Lung (tissue), 11 donors: ENCODE measurements at regions not wholly inside any gene's neighbourhood (a gene's known extent, or its start where the extent isn't known, plus 50 kb on each side); places are given as distances from the start of the nearest gene placed in this dataset.

ENCODE experiments used
- ATAC-seq: fragments of 200-7000 bp; cut with Tn5 transposase; one replicate; pipeline ENCODE4 v1.9.1; 2020; ENCODE audit warnings: moderate number of reproducible peaks; ENCODE audit not compliant: insufficient read depth, low FRiP score
- DNase-seq, 3 donors: peaks; one replicate each; pipeline ENCODE4 v3.0.0-alpha.2; 2013 to 2017
- H3K27ac ChIP-seq, 2 donors: one replicate each; pipeline ENCODE4 v1.5.1; 2013; ENCODE audit warnings: mild to moderate bottlenecking in 2 of 2, moderate library complexity in 2 of 2, control low read depth in 1 of 2, inconsistent platforms in 1 of 2, low read depth in 1 of 2, low read length in 1 of 2
- H3K27me3 ChIP-seq, 3 donors: one replicate each; pipeline ENCODE4 v1.5.1; 2013; ENCODE audit warnings: low read length in 2 of 3; ENCODE audit not compliant: control insufficient read depth in 3 of 3, insufficient read depth in 3 of 3
- H3K36me3 ChIP-seq, 4 donors: one replicate each; pipeline ENCODE4 v1.5.1; 2013; ENCODE audit warnings: low read length in 4 of 4, mild to moderate bottlenecking in 1 of 4, moderate library complexity in 1 of 4; ENCODE audit not compliant: control insufficient read depth in 4 of 4, insufficient read depth in 4 of 4
- H3K4me1 ChIP-seq, 5 donors: one replicate each; pipeline ENCODE4 v1.5.1; 2013; ENCODE audit warnings: low read length in 5 of 5, mild to moderate bottlenecking in 2 of 5, moderate library complexity in 1 of 5; ENCODE audit not compliant: control insufficient read depth in 5 of 5, insufficient read depth in 5 of 5
- H3K4me3 ChIP-seq: one replicate; pipeline ENCODE4 v1.5.1; 2013; ENCODE audit warnings: mild to moderate bottlenecking, control low read depth, moderate library complexity
- H3K9ac ChIP-seq, 2 donors: one replicate each; pipeline ENCODE4 v1.5.1; 2013; ENCODE audit warnings: low read length in 2 of 2, control low read depth in 1 of 2; ENCODE audit not compliant: insufficient read depth in 1 of 2
- H3K9me3 ChIP-seq, 4 donors: one replicate each; pipeline ENCODE4 v1.5.1; 2013; ENCODE audit warnings: low read length in 3 of 4, mild to moderate bottlenecking in 1 of 4, moderate library complexity in 1 of 4; ENCODE audit not compliant: control insufficient read depth in 4 of 4, insufficient read depth in 3 of 4
- CTCF ChIP-seq: IDR thresholded peaks from 2 replicates; pipeline ENCODE4 v1.5.1; 2012; ENCODE audit warnings: mild to moderate bottlenecking; ENCODE audit errors: control extremely low read depth, extremely low read depth
- WGBS, 2 donors: extraction: QIAGEN DNeasy Blood & Tissue Kit; methylation state at CpG; one replicate each; pipeline ENCODE4 v1.1.7; 2013; 5-methylcytosine and 5-hydroxymethylcytosine counted together
- donor health status: control.
- donor health status: control.
- donor health status: Bipolar disorder and iron deficiency.
- donor health status: healthy.
- donor health status: DM: yes; HTN: yes; CAD: no.

DNA sequence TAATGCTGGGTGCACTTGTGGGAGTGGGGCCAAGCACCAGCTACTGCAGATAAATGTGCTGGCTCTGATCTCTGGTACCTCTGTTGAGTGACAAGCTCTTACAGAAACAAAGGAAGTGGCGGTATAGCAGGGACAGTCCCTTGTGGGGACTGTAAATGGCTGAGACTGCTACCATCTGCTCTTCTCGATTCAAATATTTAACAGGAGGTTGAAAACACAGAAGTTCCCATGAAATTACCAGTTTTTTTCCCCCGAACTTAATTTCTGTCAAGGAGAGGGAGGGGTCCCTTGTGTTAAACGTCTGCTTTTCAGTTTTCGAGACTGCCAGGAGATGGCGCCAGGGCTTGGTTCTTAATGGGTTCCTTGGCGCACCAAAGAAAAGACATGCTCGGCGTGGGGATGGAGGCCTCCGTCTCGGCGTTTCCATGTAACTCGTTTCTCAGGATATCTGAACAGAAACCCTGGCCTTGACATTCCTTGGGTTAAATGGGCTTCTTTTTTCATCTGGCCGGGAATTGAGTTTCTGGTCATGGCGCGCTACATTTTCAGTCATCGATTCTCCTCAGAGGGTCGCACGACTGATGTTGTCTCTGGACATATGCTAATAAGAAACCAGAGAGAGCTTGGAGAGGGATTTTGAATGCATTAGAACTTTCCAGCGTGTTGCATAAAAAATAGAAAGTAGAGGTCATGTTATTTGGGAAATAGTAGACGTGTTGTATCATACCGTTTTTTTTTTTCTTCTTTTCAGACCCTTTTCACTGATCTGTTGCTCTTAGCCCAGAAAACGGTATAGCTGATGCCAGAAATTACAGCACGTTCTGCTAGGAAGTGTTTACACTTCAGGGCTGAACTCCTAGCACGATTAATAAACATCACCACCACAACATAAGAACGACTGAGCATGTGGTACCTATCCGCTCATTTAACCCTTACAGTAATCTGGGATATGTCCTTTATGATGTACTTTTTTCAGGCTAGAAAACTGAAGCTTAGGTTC is 64.0 kb downstream of the CARTPT start:
- 34 to 38% methylated on average over 27 of the region's 27 CpGs for WGBS, 2 donors

DNA sequence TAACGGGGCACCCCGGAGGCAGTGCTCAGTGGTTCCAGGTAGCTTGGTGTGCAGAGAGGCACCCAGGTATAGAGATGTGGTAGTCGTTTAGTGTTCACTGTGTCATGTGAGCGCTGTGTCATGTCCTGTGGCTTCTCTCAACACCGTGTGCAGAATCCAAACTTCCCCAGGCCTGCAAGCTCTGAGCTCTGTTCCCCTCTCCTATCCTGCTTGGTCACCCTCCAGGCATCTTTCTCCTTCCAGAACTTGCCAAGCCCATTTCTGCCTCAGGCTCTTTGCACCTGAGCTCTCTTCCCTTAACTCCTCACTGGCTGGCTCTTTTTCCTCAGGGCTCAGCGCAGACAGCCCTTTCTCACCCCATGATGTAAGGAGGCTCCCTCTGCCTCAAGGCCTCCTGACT is 64.8 kb downstream of the CARTPT start:
- peaks cover 0 to 17% (median 0%) of the 10 kb centered on the region in 5 donors for H3K4me1 ChIP-seq
- 73 to 80% methylated on average over 6 of the region's 6 CpGs for WGBS, 2 donors
- peaks cover 0 to 1% (median 0%) of the 10 kb centered on the region in 4 donors for H3K9me3 ChIP-seq
- no peak overlapping the region for H3K4me3 ChIP-seq
- no peaks in the 10 kb centered on the region for H3K27me3 ChIP-seq
- no peaks in the 10 kb centered on the region for H3K36me3 ChIP-seq
- no peak for DNase-seq
- TF ChIP-seq CTCF = no peak
- H3K9ac ChIP-seq = peak overlapping the region in 1 of 2 donors; percentile 62
- H3K27ac ChIP-seq = no peak overlapping the region
- no peak for ATAC-seq

More for the DNA sequence above, 64.0 kb downstream of the CARTPT start:
- no peak overlapping the region for H3K4me3 ChIP-seq
- H3K27ac ChIP-seq = no peak overlapping the region
- no peaks in the 10 kb centered on the region for H3K36me3 ChIP-seq
- peak; percentile 86 to 92 (median 91) for DNase-seq
- peaks cover 0 to 17% (median 0%) of the 10 kb centered on the region in 5 donors for H3K4me1 ChIP-seq
- H3K27me3 ChIP-seq = no peaks in the 10 kb centered on the region
- TF ChIP-seq CTCF = peak; percentile 31
- peaks cover 0 to 1% (median 0%) of the 10 kb centered on the region in 4 donors for H3K9me3 ChIP-seq
- peak; percentile 70 for ATAC-seq
- H3K9ac ChIP-seq = peak overlapping the region in 1 of 2 donors; percentile 62

- H3K9me3 ChIP-seq = peaks cover 0 to 6% (median 0%) of the 10 kb centered on the region in 4 donors
- peaks cover 0 to 17% (median 0%) of the 10 kb centered on the region in 5 donors for H3K4me1 ChIP-seq
- ATAC-seq = no peak
- no peak for DNase-seq
- H3K36me3 ChIP-seq = no peaks in the 10 kb centered on the region
- TF ChIP-seq CTCF = no peak
- no peaks in the 10 kb centered on the region for H3K27me3 ChIP-seq
- no peak overlapping the region for H3K27ac ChIP-seq
- H3K9ac ChIP-seq = no peak overlapping the region
- WGBS, 2 donors = 79 to 80% methylated on average over 8 of the region's 8 CpGs
- H3K4me3 ChIP-seq = no peak overlapping the region
Measured at GRCh38 chr5:71786337-71787055, 67.4 kb downstream of the CARTPT start.
